Activated T-cell treated with anti-CD3 and anti-CD28 coated beads, Interleukin-2, amount 50 U/mL, for 4 hours (primary cell): ENCODE measurements at regions not wholly inside any gene's neighbourhood (a gene's known extent, or its start where the extent isn't known, plus 50 kb on each side); places are given as distances from the start of the nearest gene placed in this dataset.

Source experiments
- ATAC-seq, 2 donors: fragments of 200-7000 bp; cut with Tn5 transposase; one replicate each; pipeline ENCODE4 v1.10.0; 2021
- DNase-seq: peaks from one replicate; pipeline ENCODE4 v3.0.0-alpha.2; 2020
- H3K27me3 Mint-ChIP-seq: one replicate; pipeline ENCODE4 v1.8.0; 2021; ENCODE audit warnings: low read depth, mixed read lengths
- H3K36me3 Mint-ChIP-seq: one replicate; pipeline ENCODE4 v1.8.0; 2022; ENCODE audit warnings: mixed read lengths; ENCODE audit not compliant: insufficient read depth
- H3K4me1 Mint-ChIP-seq: one replicate; pipeline ENCODE4 v1.8.0; 2021; ENCODE audit warnings: low read depth, mixed read lengths
- H3K4me3 Mint-ChIP-seq: one replicate; pipeline ENCODE4 v1.8.0; 2021; ENCODE audit warnings: mild to moderate bottlenecking, moderate library complexity, mixed read lengths
- H3K9me3 Mint-ChIP-seq: one replicate; pipeline ENCODE4 v1.8.0; 2021; ENCODE audit warnings: mixed read lengths

GRCh38 chr2:23323917-23324680 is 60.9 kb upstream of the KLHL29 start:
- ATAC-seq (no peak), DNase-seq (no peak)
- Mint-ChIP-seq H3K4me3 (no peak overlapping the region), H3K4me1 (no peaks in the 10 kb centered on the region), H3K9me3 (no peaks in the 10 kb centered on the region), H3K36me3 (no peaks in the 10 kb centered on the region), H3K27me3 (peaks cover 29% of the 10 kb centered on the region)

GRCh38 chr2:23326330-23326729 is 58.6 kb upstream of the KLHL29 start:
- Mint-ChIP-seq H3K4me1 (no peaks in the 10 kb centered on the region), H3K27me3 (peaks cover 23% of the 10 kb centered on the region), H3K36me3 (no peaks in the 10 kb centered on the region), H3K9me3 (no peaks in the 10 kb centered on the region), H3K4me3 (no peak overlapping the region)
- DNase-seq (no peak), ATAC-seq (no peak)

DNA sequence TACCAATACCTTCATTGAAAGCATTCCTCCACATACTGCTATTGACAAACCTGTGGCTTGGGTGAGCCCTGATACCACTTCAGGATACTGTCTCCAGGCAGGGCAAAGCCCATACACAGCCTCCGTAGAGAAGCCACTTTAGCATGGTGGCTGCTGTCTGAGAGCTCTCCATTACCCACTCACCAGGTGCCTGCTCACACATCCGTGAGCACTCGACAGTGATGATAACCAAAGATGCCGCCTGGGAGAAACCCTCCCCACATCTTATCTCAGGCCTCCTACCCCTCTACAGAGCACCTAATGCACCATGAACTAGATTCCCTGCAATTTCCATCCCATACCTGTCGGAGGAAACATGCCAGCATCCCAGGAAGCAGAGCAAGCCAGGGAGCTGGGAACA is 57.6 kb upstream of the KLHL29 start:
- no peaks in the 10 kb centered on the region for H3K4me1 Mint-ChIP-seq
- no peaks in the 10 kb centered on the region for H3K9me3 Mint-ChIP-seq
- H3K27me3 Mint-ChIP-seq, result peaks cover 26% of the 10 kb centered on the region
- DNase-seq (no peak), ATAC-seq (no peak)
- H3K36me3 Mint-ChIP-seq, result no peaks in the 10 kb centered on the region
- H3K4me3 Mint-ChIP-seq, result no peak overlapping the region

- ATAC-seq (no peak), DNase-seq (no peak)
- Mint-ChIP-seq H3K36me3 (no peaks in the 10 kb centered on the region), H3K27me3 (peaks cover 23% of the 10 kb centered on the region), H3K4me3 (no peak overlapping the region), H3K9me3 (no peaks in the 10 kb centered on the region), H3K4me1 (no peaks in the 10 kb centered on the region)
Observed at GRCh38 chr2:23327887-23328286, 57.1 kb upstream of the KLHL29 start.

- no peak for ATAC-seq
- no peaks in the 10 kb centered on the region for H3K36me3 Mint-ChIP-seq
- H3K4me3 Mint-ChIP-seq, result no peak overlapping the region
- H3K4me1 Mint-ChIP-seq, result no peaks in the 10 kb centered on the region
- peaks cover 21% of the 10 kb centered on the region for H3K27me3 Mint-ChIP-seq
- no peaks in the 10 kb centered on the region for H3K9me3 Mint-ChIP-seq
- no peak for DNase-seq
Observed at GRCh38 chr2:23330214-23330613, 54.8 kb upstream of the KLHL29 start.
